Gastroesophageal sphincter (tissue), 4 donors: ENCODE measurements at regions not wholly inside any gene's neighbourhood (a gene's known extent, or its start where the extent isn't known, plus 50 kb on each side); places are given as distances from the start of the nearest gene placed in this dataset.

Experiments used
- ATAC-seq: fragments of 150-250 bp; one replicate; pipeline ENCODE4 v1.9.1; 2016; ENCODE audit warnings: mild to moderate bottlenecking, moderate library complexity
- H3K27ac ChIP-seq, 4 donors: fragments of 200-600 bp; sonication (generic) in 3 of 4; 1 replicate in 3 of 4; 2 replicates in 1 of 4; pipeline ENCODE4 v1.5.1; 2016 to 2019
- H3K27me3 ChIP-seq: fragments of 200-600 bp; sonication (generic); one replicate; pipeline ENCODE4 v1.5.1; 2019
- H3K36me3 ChIP-seq, 2 donors: fragments of 200-600 bp; sonication (generic); one replicate each; pipeline ENCODE4 v1.5.1; 2019; ENCODE audit warnings: control low read depth in 1 of 2
- H3K4me1 ChIP-seq, 3 donors: fragments of 200-600 bp; sonication (generic); 1 replicate in 2 of 3; 2 replicates in 1 of 3; pipeline ENCODE4 v1.5.1; 2016 to 2019; ENCODE audit warnings: control low read depth in 2 of 3
- H3K4me3 ChIP-seq, 2 donors: fragments of 200-600 bp; sonication (generic); one replicate each; pipeline ENCODE4 v1.5.1; 2019; ENCODE audit warnings: mild to moderate bottlenecking in 1 of 2, moderate library complexity in 1 of 2
- H3K9me3 ChIP-seq, 3 donors: fragments of 200-600 bp; sonication (generic); one replicate each; pipeline ENCODE4 v1.5.1; 2017 to 2019; ENCODE audit warnings: control low read depth in 2 of 3
- CTCF ChIP-seq, 4 experiments: fragments of 200-600 bp in 2 of 4; fragments of 450-650 bp in 2 of 4; sonication (generic) in 1 of 4; IDR thresholded peaks; one replicate each; pipeline ENCODE4 v1.5.1; 2017 to 2019; ENCODE audit warnings: antibody characterized with exemption in 4 of 4, mild to moderate bottlenecking in 2 of 4, moderate library complexity in 2 of 4
- EP300 ChIP-seq: sonication (generic); formaldehyde crosslinking; IDR thresholded peaks from one replicate; pipeline ENCODE4 v1.6.1; 2017; ENCODE audit warnings: antibody characterized with exemption, mild to moderate bottlenecking
- POLR2A ChIP-seq, 2 donors: fragments of 450-650 bp; IDR thresholded peaks; one replicate each; pipeline ENCODE4 v1.6.1; 2017; ENCODE audit warnings: antibody characterized with exemption in 2 of 2, mild to moderate bottlenecking in 2 of 2, moderate library complexity in 1 of 2
- POLR2AphosphoS5 ChIP-seq: sonication (generic); formaldehyde crosslinking; IDR thresholded peaks from one replicate; pipeline ENCODE4 v1.6.1; 2017; ENCODE audit warnings: antibody characterized with exemption
- WGBS, 2 donors: methylation state at CpG; one replicate each; pipeline ENCODE4 v1.1.5; 2018; ENCODE audit warnings: low coverage in 1 of 2; 5-methylcytosine and 5-hydroxymethylcytosine counted together

- no peak for ATAC-seq
Observed at GRCh38 chr16:35506898-35507194, 2047.4 kb downstream of the TP53TG3F start.

GRCh38 chr16:35510701-35511100 lies 2051.3 kb downstream of the TP53TG3F start:
- Histone ChIP-seq H3K27me3 (peaks cover 18% of the 10 kb centered on the region), H3K4me3 (no peak overlapping the region), H3K36me3 (no peaks in the 10 kb centered on the region), H3K4me1 (no peaks in the 10 kb centered on the region), H3K27ac (no peak overlapping the region), H3K9me3 (peaks cover 0 to 19% (median 0%) of the 10 kb centered on the region in 3 donors)
- 0 to 25% methylated on average over 1 of the region's 1 CpG for WGBS, 2 donors
- no peak for ATAC-seq
- TF ChIP-seq CTCF (IDR thresholded peaks at IDR 0.05): no peak
- TF ChIP-seq POLR2AphosphoS5: no peak
- no peak for TF ChIP-seq POLR2A (IDR thresholded peaks at IDR 0.05)
- TF ChIP-seq EP300: no peak

More at GRCh38 chr16:35506898-35507194, 2047.4 kb downstream of the TP53TG3F start:
- Histone ChIP-seq H3K9me3 (peaks cover 0 to 20% (median 0%) of the 10 kb centered on the region in 3 donors), H3K36me3 (no peaks in the 10 kb centered on the region), H3K27me3 (peaks cover 19% of the 10 kb centered on the region), H3K27ac (no peak overlapping the region), H3K4me3 (no peak overlapping the region), H3K4me1 (no peaks in the 10 kb centered on the region)
- WGBS, 2 donors: no CpG with 5 or more reads among the region's 16 CpGs
- no peak for TF ChIP-seq EP300

- TF ChIP-seq EP300 (no peak), POLR2AphosphoS5 (no peak), POLR2A (IDR thresholded peaks at IDR 0.05) (no peak), CTCF (IDR thresholded peaks at IDR 0.05) (no peak)
- no peak overlapping the region for H3K4me3 ChIP-seq
- H3K27me3 ChIP-seq: no peaks in the 10 kb centered on the region
- H3K27ac ChIP-seq: no peak overlapping the region
- ATAC-seq: no peak
- no peaks in the 10 kb centered on the region for H3K36me3 ChIP-seq
- peaks cover 0 to 5% (median 0%) of the 10 kb centered on the region in 3 donors for H3K9me3 ChIP-seq
- H3K4me1 ChIP-seq: no peaks in the 10 kb centered on the region
Observed at GRCh38 chr16:35516551-35516950, 2057.1 kb downstream of the TP53TG3F start.

- 66 to 67% methylated on average over 8 of the region's 8 CpGs for WGBS, 2 donors
- no peaks in the 10 kb centered on the region for H3K36me3 ChIP-seq
- TF ChIP-seq POLR2A (IDR thresholded peaks at IDR 0.05): no peak
- no peak for TF ChIP-seq CTCF (IDR thresholded peaks at IDR 0.05)
- TF ChIP-seq POLR2AphosphoS5: no peak
- TF ChIP-seq EP300: no peak
Observed at GRCh38 chr16:35516971-35517370, 2057.6 kb downstream of the TP53TG3F start.

GRCh38 chr16:35523991-35524390 lies 2064.6 kb downstream of the TP53TG3F start:
- Histone ChIP-seq H3K27me3 (no peaks in the 10 kb centered on the region), H3K36me3 (no peaks in the 10 kb centered on the region), H3K27ac (no peak overlapping the region), H3K4me1 (no peaks in the 10 kb centered on the region), H3K9me3 (peaks cover 0 to 6% (median 0%) of the 10 kb centered on the region in 3 donors), H3K4me3 (no peak overlapping the region)
- TF ChIP-seq POLR2A (IDR thresholded peaks at IDR 0.05) (no peak), CTCF (IDR thresholded peaks at IDR 0.05) (no peak), POLR2AphosphoS5 (no peak), EP300 (no peak)
- ATAC-seq: no peak

More at GRCh38 chr16:35516971-35517370, 2057.6 kb downstream of the TP53TG3F start:
- no peak overlapping the region for H3K27ac ChIP-seq
- no peaks in the 10 kb centered on the region for H3K4me1 ChIP-seq
- H3K9me3 ChIP-seq: peaks cover 0 to 9% (median 0%) of the 10 kb centered on the region in 3 donors
- no peak for ATAC-seq
- H3K4me3 ChIP-seq: no peak overlapping the region
- H3K27me3 ChIP-seq: no peaks in the 10 kb centered on the region
